ENCODE measurements at regions not wholly inside any gene's neighbourhood (a gene's known extent, or its start where the extent isn't known, plus 50 kb on each side); places are given as distances from the start of the nearest gene placed in this dataset.

GRCh38 chr1:55690366-55690765 lies 475.2 kb upstream of the USP24 start:
- Histone ChIP-seq H3K36me3 (ENCODE audit: control insufficient read depth, insufficient read depth, low read length) (no peaks in the 10 kb centered on the region), H3K27ac (ENCODE audit: low read length) (no peak overlapping the region), H3K4me1 (ENCODE audit: control insufficient read depth, insufficient read depth, low read length) (no peaks in the 10 kb centered on the region), H3K9me3 (ENCODE audit: control insufficient read depth, insufficient read depth, low read length) (no peaks in the 10 kb centered on the region), H3K27me3 (ENCODE audit: control insufficient read depth, insufficient read depth, low read length) (no peaks in the 10 kb centered on the region), H3K4me3 (ENCODE audit: low read length) (no peak overlapping the region)
- no peak for DNase-seq (ENCODE audit: low read depth, low spot score)
- no CpG with 5 or more reads among the region's 4 CpGs for WGBS (ENCODE audit: insufficient coverage, insufficient read length)

DNA sequence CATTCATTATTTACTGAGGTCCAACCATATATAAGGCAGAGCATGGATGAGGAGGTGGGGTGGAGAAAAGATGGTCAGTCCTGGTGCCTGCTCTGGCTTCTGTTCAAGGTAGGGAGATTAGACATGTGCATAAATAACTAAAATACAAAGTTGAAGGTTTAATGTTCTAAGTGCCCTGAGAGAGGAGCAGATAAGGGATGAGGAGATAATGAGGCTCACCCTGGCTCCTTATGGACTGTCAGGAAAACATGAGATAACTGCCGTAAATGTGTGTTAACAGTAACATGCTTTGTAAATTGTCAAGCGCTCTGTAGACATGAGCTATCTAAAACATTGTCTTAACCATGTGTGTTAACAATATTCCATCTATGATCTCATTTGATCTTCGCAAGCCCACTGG lies 474.6 kb upstream of the USP24 start:
- no peak overlapping the region for H3K4me3 ChIP-seq (ENCODE audit: low read length)
- DNase-seq (ENCODE audit: low read depth, low spot score), result no peak
- H3K4me1 ChIP-seq (ENCODE audit: control insufficient read depth, insufficient read depth, low read length), result no peaks in the 10 kb centered on the region
- H3K27ac ChIP-seq (ENCODE audit: low read length), result no peak overlapping the region
- WGBS (ENCODE audit: insufficient coverage, insufficient read length), result no CpG with 5 or more reads among the region's 3 CpGs
- no peaks in the 10 kb centered on the region for H3K27me3 ChIP-seq (ENCODE audit: control insufficient read depth, insufficient read depth, low read length)
- H3K9me3 ChIP-seq (ENCODE audit: control insufficient read depth, insufficient read depth, low read length), result no peaks in the 10 kb centered on the region
- no peaks in the 10 kb centered on the region for H3K36me3 ChIP-seq (ENCODE audit: control insufficient read depth, insufficient read depth, low read length)

- H3K36me3 ChIP-seq (ENCODE audit: control insufficient read depth, insufficient read depth, low read length), result no peaks in the 10 kb centered on the region
- H3K9me3 ChIP-seq (ENCODE audit: control insufficient read depth, insufficient read depth, low read length), result no peaks in the 10 kb centered on the region
- no peak for DNase-seq (ENCODE audit: low read depth, low spot score)
- no peaks in the 10 kb centered on the region for H3K4me1 ChIP-seq (ENCODE audit: control insufficient read depth, insufficient read depth, low read length)
- WGBS (ENCODE audit: insufficient coverage, insufficient read length), result no CpG with 5 or more reads among the region's 7 CpGs
- no peak overlapping the region for H3K27ac ChIP-seq (ENCODE audit: low read length)
- H3K27me3 ChIP-seq (ENCODE audit: control insufficient read depth, insufficient read depth, low read length), result no peaks in the 10 kb centered on the region
- H3K4me3 ChIP-seq (ENCODE audit: low read length), result no peak overlapping the region
These were observed 470.4 kb upstream of the USP24 start for GRCh38 chr1:55685560-55685959.

- DNase-seq (ENCODE audit: low read depth, low spot score), result no peak
- no peak overlapping the region for H3K27ac ChIP-seq (ENCODE audit: low read length)
These were observed 469.0 kb upstream of the USP24 start for GRCh38 chr1:55684131-55684650.

GRCh38 chr1:55682198-55682597 lies 467.0 kb upstream of the USP24 start:
- H3K27ac ChIP-seq (ENCODE audit: low read length), result no peak overlapping the region
- no peaks in the 10 kb centered on the region for H3K4me1 ChIP-seq (ENCODE audit: control insufficient read depth, insufficient read depth, low read length)
- H3K27me3 ChIP-seq (ENCODE audit: control insufficient read depth, insufficient read depth, low read length), result no peaks in the 10 kb centered on the region
- H3K9me3 ChIP-seq (ENCODE audit: control insufficient read depth, insufficient read depth, low read length), result no peaks in the 10 kb centered on the region
- H3K36me3 ChIP-seq (ENCODE audit: control insufficient read depth, insufficient read depth, low read length), result no peaks in the 10 kb centered on the region
- WGBS (ENCODE audit: insufficient coverage, insufficient read length), result no CpG with 5 or more reads among the region's 3 CpGs
- no peak for DNase-seq (ENCODE audit: low read depth, low spot score)
- no peak overlapping the region for H3K4me3 ChIP-seq (ENCODE audit: low read length)

More at GRCh38 chr1:55684131-55684650, 469.0 kb upstream of the USP24 start:
- Histone ChIP-seq H3K4me1 (ENCODE audit: control insufficient read depth, insufficient read depth, low read length) (no peaks in the 10 kb centered on the region), H3K4me3 (ENCODE audit: low read length) (no peak overlapping the region), H3K36me3 (ENCODE audit: control insufficient read depth, insufficient read depth, low read length) (no peaks in the 10 kb centered on the region), H3K9me3 (ENCODE audit: control insufficient read depth, insufficient read depth, low read length) (no peaks in the 10 kb centered on the region), H3K27me3 (ENCODE audit: control insufficient read depth, insufficient read depth, low read length) (no peaks in the 10 kb centered on the region)

DNA sequence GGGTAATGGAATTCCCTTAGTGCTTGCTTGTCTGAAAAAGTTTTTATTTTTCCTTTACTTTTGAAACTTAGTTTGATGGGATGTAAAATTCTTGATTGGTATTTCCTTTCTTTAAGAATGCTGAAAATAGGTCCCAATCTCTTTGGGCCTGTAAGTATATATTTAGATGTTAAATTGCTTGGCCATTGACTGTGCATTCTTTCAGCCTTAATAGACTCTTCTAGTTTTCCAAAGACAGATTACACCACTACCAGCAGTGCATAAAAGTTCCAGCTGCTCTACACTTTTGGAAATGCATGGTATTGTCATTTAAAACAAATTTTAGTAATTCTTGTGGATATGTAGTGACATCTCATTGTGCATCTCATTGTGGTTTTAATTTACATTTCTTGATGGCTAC lies 464.8 kb upstream of the USP24 start:
- no peak overlapping the region for H3K4me3 ChIP-seq (ENCODE audit: low read length)
- H3K9me3 ChIP-seq (ENCODE audit: control insufficient read depth, insufficient read depth, low read length), result no peaks in the 10 kb centered on the region
- no peaks in the 10 kb centered on the region for H3K27me3 ChIP-seq (ENCODE audit: control insufficient read depth, insufficient read depth, low read length)
- H3K27ac ChIP-seq (ENCODE audit: low read length), result no peak overlapping the region
- DNase-seq (ENCODE audit: low read depth, low spot score), result no peak
- no peaks in the 10 kb centered on the region for H3K36me3 ChIP-seq (ENCODE audit: control insufficient read depth, insufficient read depth, low read length)
- H3K4me1 ChIP-seq (ENCODE audit: control insufficient read depth, insufficient read depth, low read length), result no peaks in the 10 kb centered on the region

DNA sequence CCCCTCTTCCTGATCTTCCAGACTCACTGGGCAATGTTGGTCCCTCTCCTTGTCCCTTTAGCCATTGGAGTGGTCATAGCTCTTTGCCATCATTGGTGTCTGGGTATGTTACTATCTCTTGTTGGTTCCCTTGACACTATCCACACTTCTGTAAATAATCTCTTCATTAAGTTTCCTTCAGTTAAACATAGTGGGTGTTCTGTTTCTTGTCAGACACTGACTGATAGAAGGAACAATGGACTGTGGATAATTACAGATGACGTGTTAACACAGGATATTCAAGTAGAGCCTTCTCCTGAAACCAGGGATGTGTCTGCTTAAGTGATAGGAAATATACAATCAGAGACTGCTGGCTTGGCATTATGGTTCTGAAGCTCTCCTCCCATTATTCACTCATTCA lies 458.3 kb upstream of the USP24 start:
- no peak for DNase-seq (ENCODE audit: low read depth, low spot score)
- no peak overlapping the region for H3K27ac ChIP-seq (ENCODE audit: low read length)
- no peak overlapping the region for H3K4me3 ChIP-seq (ENCODE audit: low read length)
- no peaks in the 10 kb centered on the region for H3K36me3 ChIP-seq (ENCODE audit: control insufficient read depth, insufficient read depth, low read length)
- no peaks in the 10 kb centered on the region for H3K27me3 ChIP-seq (ENCODE audit: control insufficient read depth, insufficient read depth, low read length)
- WGBS (ENCODE audit: insufficient coverage, insufficient read length), result no CpG with 5 or more reads among the region's 1 CpG
- H3K9me3 ChIP-seq (ENCODE audit: control insufficient read depth, insufficient read depth, low read length), result no peaks in the 10 kb centered on the region
- H3K4me1 ChIP-seq (ENCODE audit: control insufficient read depth, insufficient read depth, low read length), result no peaks in the 10 kb centered on the region

DNA sequence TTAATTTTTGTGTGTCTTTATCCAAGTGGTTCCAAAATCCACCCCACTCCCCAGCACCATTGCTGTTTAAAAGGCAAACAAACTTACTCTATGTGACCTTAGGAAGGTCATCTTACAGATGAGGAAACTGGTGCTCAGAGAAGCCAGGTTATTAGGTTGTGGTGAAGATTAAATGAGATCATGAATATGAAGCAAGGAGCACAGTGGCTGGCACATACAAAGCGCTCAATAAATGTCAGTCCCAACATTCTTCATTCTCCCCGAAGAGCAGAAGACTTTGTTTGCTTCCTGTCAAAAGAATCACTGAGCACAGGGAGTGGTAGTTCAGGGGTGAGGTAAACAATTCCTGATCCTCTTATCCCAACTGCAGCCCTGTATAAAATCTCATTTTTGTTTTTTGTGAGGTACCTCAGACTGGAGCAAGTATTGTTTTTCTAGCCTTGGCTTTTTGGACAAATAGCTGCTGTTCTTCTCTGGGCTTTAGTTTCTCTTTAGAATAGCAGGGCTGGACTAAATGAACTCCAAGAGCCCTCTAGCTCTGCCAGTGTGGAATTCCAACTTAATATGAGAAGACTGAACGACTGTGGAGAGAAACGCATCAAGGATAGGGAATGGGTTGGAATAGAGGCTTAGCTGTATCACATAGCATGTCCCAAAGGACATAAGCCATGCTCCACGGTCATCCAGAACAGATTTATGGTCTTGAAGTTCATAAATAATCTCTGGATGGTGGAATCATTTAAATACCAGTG lies 455.3 kb upstream of the USP24 start:
- Histone ChIP-seq H3K4me1 (ENCODE audit: control insufficient read depth, insufficient read depth, low read length) (no peaks in the 10 kb centered on the region), H3K4me3 (ENCODE audit: low read length) (no peak overlapping the region), H3K27ac (ENCODE audit: low read length) (no peak overlapping the region), H3K9me3 (ENCODE audit: control insufficient read depth, insufficient read depth, low read length) (no peaks in the 10 kb centered on the region; the same call in 1 of the 2 replicates), H3K36me3 (ENCODE audit: control insufficient read depth, insufficient read depth, low read length) (no peaks in the 10 kb centered on the region), H3K27me3 (ENCODE audit: control insufficient read depth, insufficient read depth, low read length) (no peaks in the 10 kb centered on the region)
- WGBS (ENCODE audit: insufficient coverage, insufficient read length), result no CpG with 5 or more reads among the region's 5 CpGs
- DNase-seq (ENCODE audit: low read depth, low spot score), result no peak

DNA sequence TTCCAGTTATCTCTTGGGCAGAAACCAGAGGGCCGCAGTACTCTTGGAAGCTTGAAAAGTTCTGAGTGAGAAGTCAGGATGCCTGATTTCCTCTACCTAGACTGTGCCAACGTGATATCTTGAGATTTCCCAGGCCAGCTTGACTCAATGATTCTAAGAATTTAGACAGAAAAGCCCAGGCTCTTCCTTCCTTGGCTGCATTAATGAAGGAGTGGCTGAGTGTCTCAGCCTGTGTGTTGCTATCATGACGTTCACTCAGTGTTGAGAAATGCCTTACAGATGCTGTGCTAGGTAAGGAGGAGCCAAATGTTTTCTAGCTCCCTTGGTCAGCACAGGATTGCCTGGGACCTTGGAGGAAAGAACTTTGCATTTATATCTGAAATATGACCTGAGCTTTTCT lies 454.1 kb upstream of the USP24 start:
- H3K4me3 ChIP-seq (ENCODE audit: low read length), result no peak overlapping the region
- no peaks in the 10 kb centered on the region for H3K27me3 ChIP-seq (ENCODE audit: control insufficient read depth, insufficient read depth, low read length)
- no peak overlapping the region for H3K27ac ChIP-seq (ENCODE audit: low read length)
- no CpG with 5 or more reads among the region's 3 CpGs for WGBS (ENCODE audit: insufficient coverage, insufficient read length)
- H3K4me1 ChIP-seq (ENCODE audit: control insufficient read depth, insufficient read depth, low read length), result no peaks in the 10 kb centered on the region
- H3K9me3 ChIP-seq (ENCODE audit: control insufficient read depth, insufficient read depth, low read length), result no peaks in the 10 kb centered on the region; the same call in 1 of the 2 replicates
- H3K36me3 ChIP-seq (ENCODE audit: control insufficient read depth, insufficient read depth, low read length), result no peaks in the 10 kb centered on the region
- no peak for DNase-seq (ENCODE audit: low read depth, low spot score)

GRCh38 chr1:55662875-55663274 lies 447.7 kb upstream of the USP24 start:
- H3K36me3 ChIP-seq (ENCODE audit: control insufficient read depth, insufficient read depth, low read length), result no peaks in the 10 kb centered on the region
- H3K27me3 ChIP-seq (ENCODE audit: control insufficient read depth, insufficient read depth, low read length), result no peaks in the 10 kb centered on the region
- H3K4me1 ChIP-seq (ENCODE audit: control insufficient read depth, insufficient read depth, low read length), result no peaks in the 10 kb centered on the region
- 100% methylated on average over 3 of the region's 3 CpGs for WGBS (ENCODE audit: insufficient coverage, insufficient read length)
- no peak for DNase-seq (ENCODE audit: low read depth, low spot score)
- H3K9me3 ChIP-seq (ENCODE audit: control insufficient read depth, insufficient read depth, low read length), result no peaks in the 10 kb centered on the region; the same call in 1 of the 2 replicates
- H3K27ac ChIP-seq (ENCODE audit: low read length), result no peak overlapping the region
- no peak overlapping the region for H3K4me3 ChIP-seq (ENCODE audit: low read length)

- Histone ChIP-seq H3K27me3 (ENCODE audit: control insufficient read depth, insufficient read depth, low read length) (no peaks in the 10 kb centered on the region), H3K4me3 (ENCODE audit: low read length) (no peak overlapping the region), H3K4me1 (ENCODE audit: control insufficient read depth, insufficient read depth, low read length) (no peaks in the 10 kb centered on the region), H3K36me3 (ENCODE audit: control insufficient read depth, insufficient read depth, low read length) (no peaks in the 10 kb centered on the region), H3K27ac (ENCODE audit: low read length) (no peak overlapping the region), H3K9me3 (ENCODE audit: control insufficient read depth, insufficient read depth, low read length) (no peaks in the 10 kb centered on the region)
- no peak for DNase-seq (ENCODE audit: low read depth, low spot score)
- no CpG with 5 or more reads among the region's 2 CpGs for WGBS (ENCODE audit: insufficient coverage, insufficient read length)
These were observed 443.8 kb upstream of the USP24 start for GRCh38 chr1:55658917-55659316.
